ENCODE measurements at regions not wholly inside any gene's neighbourhood (a gene's known extent, or its start where the extent isn't known, plus 50 kb on each side); places are given as distances from the start of the nearest gene placed in this dataset.

DNA sequence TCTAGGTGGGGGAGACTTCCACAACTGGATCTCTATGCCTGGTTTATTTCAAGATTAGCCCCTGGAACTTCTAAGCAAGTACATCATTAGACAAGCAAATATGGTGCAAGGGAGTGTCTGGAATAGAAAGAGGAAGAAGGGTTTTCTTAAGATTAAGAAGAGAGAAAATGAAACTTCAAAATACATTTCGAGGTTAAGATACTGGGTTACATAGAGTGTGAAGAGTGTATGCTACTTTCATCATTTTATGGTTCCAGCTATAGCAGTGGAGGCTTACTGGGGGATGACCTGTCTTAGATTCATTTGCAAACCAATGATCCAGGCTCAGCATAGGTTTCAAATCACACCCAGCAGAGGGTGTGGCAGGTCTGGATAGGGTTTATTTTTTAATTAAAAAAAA is 144.4 kb upstream of the GATB start:
- no peak for TF ChIP-seq CTCF (conservative IDR thresholded peaks at IDR 0.05)
- TF ChIP-seq ZFX (IDR thresholded peaks at IDR 0.05) = no peak
- no peak overlapping the region for H3K27ac ChIP-seq

GRCh38 chr4:151901631-151902030 is 140.8 kb upstream of the GATB start:
- H3K27ac ChIP-seq = no peak overlapping the region
- TF ChIP-seq ZFX (IDR thresholded peaks at IDR 0.05) (no peak), CTCF (conservative IDR thresholded peaks at IDR 0.05) (no peak)

GRCh38 chr4:151896880-151897279 is 136.1 kb upstream of the GATB start:
- no peak overlapping the region for H3K27ac ChIP-seq
- TF ChIP-seq ZFX (IDR thresholded peaks at IDR 0.05) = no peak
- no peak for TF ChIP-seq CTCF (conservative IDR thresholded peaks at IDR 0.05)

DNA sequence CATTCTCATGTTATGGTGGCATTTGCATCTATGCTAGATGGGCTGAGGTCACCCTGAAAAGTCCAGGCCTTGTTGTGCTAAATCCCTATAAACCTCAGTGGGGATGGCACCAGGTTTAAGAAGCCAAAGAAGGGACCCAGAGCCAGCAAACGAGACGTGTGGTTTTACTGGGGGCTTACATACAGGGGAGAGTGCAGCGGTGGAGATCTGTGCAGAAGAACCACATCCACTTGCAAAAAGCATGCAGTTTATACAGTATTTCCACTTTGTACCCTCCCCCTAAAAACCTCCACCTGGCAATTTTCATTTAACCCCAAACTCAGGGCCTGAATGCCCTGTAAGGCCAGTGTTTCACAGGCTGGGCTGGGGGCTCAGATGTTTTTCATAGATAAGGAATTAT is 134.9 kb upstream of the GATB start:
- TF ChIP-seq ZFX (IDR thresholded peaks at IDR 0.05) (no peak), CTCF (conservative IDR thresholded peaks at IDR 0.05) (no peak)
- no peak overlapping the region for H3K27ac ChIP-seq

GRCh38 chr4:151894246-151894645 is 133.4 kb upstream of the GATB start:
- no peak overlapping the region for H3K27ac ChIP-seq
- TF ChIP-seq ZFX (IDR thresholded peaks at IDR 0.05) (no peak), CTCF (conservative IDR thresholded peaks at IDR 0.05) (no peak)

- no peak overlapping the region for H3K27ac ChIP-seq
- TF ChIP-seq ZFX (IDR thresholded peaks at IDR 0.05) (no peak), CTCF (conservative IDR thresholded peaks at IDR 0.05) (no peak)
Observed at GRCh38 chr4:151888367-151888866, 127.6 kb upstream of the GATB start.

DNA sequence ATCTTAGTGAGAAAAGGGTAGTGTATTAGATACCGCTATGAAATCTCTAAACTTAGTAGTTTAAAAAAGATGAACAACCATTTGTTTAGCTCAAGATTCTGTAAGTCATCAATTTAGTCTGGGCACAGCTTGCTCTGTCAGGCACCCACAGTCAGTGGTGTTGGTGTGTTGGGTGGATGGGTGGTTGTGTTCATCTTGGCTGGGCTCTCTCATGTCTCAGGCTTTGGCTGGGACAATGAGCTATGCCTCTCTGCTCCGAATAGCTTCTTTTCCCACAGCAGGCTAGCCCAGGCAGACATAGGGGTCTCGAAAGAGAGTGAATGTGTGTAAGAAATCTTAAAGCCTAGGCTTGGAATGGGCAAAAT is 127.0 kb upstream of the GATB start:
- no peak overlapping the region for H3K27ac ChIP-seq
- no peak for TF ChIP-seq ZFX (IDR thresholded peaks at IDR 0.05)
- no peak for TF ChIP-seq CTCF (conservative IDR thresholded peaks at IDR 0.05)
